Natural killer cell (primary cell): ENCODE measurements at regions not wholly inside any gene's neighbourhood (a gene's known extent, or its start where the extent isn't known, plus 50 kb on each side); places are given as distances from the start of the nearest gene placed in this dataset.

Source experiments
- ATAC-seq, 3 donors: fragments of 150-1000 bp in 2 of 3; fragments of 200-7000 bp in 1 of 3; cut with Tn5 transposase; 1 replicate in 1 of 3; 2 replicates in 2 of 3; pipeline ENCODE4 v1.10.0; 2021; ENCODE audit warnings: mild to moderate bottlenecking in 2 of 3, moderate library complexity in 2 of 3
- DNase-seq, 2 donors: peaks; one replicate each; pipeline versions ENCODE4 v3.0.0 to v3.0.0-alpha.2; 2013 to 2021; ENCODE audit warnings: mixed read lengths in 1 of 2
- H3K27ac ChIP-seq: one replicate; pipeline ENCODE4 v1.5.1; 2013; ENCODE audit warnings: mild to moderate bottlenecking, low read length
- H3K27me3 ChIP-seq: one replicate; pipeline ENCODE4 v1.6.1; 2013; ENCODE audit warnings: low read length; ENCODE audit not compliant: control insufficient read depth, insufficient read depth
- H3K36me3 ChIP-seq: one replicate; pipeline ENCODE4 v1.6.1; 2013; ENCODE audit warnings: low read length; ENCODE audit not compliant: control insufficient read depth, insufficient read depth
- H3K4me1 ChIP-seq: one replicate; pipeline ENCODE4 v1.6.1; 2013; ENCODE audit warnings: low read length; ENCODE audit not compliant: control insufficient read depth, insufficient read depth
- H3K4me3 ChIP-seq: one replicate; pipeline ENCODE4 v1.5.1; 2013; ENCODE audit warnings: low read length
- H3K9me3 ChIP-seq: one replicate; pipeline ENCODE4 v1.6.1; 2013; ENCODE audit warnings: low read length; ENCODE audit not compliant: control insufficient read depth, insufficient read depth
- H3K27ac Mint-ChIP-seq, 2 donors: one replicate each; pipeline ENCODE4 v1.8.0; 2022; ENCODE audit warnings: mild to moderate bottlenecking in 2 of 2, mixed read lengths in 2 of 2, moderate library complexity in 1 of 2
- H3K27me3 Mint-ChIP-seq, 2 donors: one replicate each; pipeline ENCODE4 v1.8.0; 2022; ENCODE audit warnings: low read depth in 2 of 2, mixed read lengths in 2 of 2
- H3K36me3 Mint-ChIP-seq: one replicate; pipeline ENCODE4 v1.8.0; 2022; ENCODE audit warnings: mixed read lengths
- H3K4me1 Mint-ChIP-seq, 2 donors: one replicate each; pipeline ENCODE4 v1.8.0; 2022; ENCODE audit warnings: mixed read lengths in 2 of 2
- H3K4me3 Mint-ChIP-seq: one replicate; pipeline ENCODE4 v1.8.0; 2022; ENCODE audit warnings: mild to moderate bottlenecking, moderate library complexity, mixed read lengths
- H3K9me3 Mint-ChIP-seq, 2 donors: one replicate each; pipeline ENCODE4 v1.8.0; 2022; ENCODE audit warnings: mixed read lengths in 2 of 2
- WGBS: methylation state at CpG from one replicate; pipeline ENCODE4 v1.1.7; 2013; ENCODE audit warnings: missing lambda C conversion rate; ENCODE audit not compliant: insufficient coverage; 5-methylcytosine and 5-hydroxymethylcytosine counted together
- intact Hi-C: fragments of 100-400 bp; cut with micrococcal nuclease; formaldehyde crosslinking; loops from one replicate; pipeline ENCODE4 v1.14.2; 2022
- TF ChIP-seq, protein P1 (sequence below): fragments of 200-600 bp; IDR thresholded peaks from one replicate; pipeline ENCODE4 v1.8.0; 2022; ENCODE audit warnings: antibody characterized with exemption

- TF ChIP-seq, protein P1, sequence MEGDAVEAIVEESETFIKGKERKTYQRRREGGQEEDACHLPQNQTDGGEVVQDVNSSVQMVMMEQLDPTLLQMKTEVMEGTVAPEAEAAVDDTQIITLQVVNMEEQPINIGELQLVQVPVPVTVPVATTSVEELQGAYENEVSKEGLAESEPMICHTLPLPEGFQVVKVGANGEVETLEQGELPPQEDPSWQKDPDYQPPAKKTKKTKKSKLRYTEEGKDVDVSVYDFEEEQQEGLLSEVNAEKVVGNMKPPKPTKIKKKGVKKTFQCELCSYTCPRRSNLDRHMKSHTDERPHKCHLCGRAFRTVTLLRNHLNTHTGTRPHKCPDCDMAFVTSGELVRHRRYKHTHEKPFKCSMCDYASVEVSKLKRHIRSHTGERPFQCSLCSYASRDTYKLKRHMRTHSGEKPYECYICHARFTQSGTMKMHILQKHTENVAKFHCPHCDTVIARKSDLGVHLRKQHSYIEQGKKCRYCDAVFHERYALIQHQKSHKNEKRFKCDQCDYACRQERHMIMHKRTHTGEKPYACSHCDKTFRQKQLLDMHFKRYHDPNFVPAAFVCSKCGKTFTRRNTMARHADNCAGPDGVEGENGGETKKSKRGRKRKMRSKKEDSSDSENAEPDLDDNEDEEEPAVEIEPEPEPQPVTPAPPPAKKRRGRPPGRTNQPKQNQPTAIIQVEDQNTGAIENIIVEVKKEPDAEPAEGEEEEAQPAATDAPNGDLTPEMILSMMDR, result no peak
- DNase-seq (peak in 1 of 2 donors; percentile 4), ATAC-seq (peak in 2 of 3 donors; percentile 38 to 61)
- Histone ChIP-seq H3K4me1 (peaks cover 7% of the 10 kb centered on the region), H3K36me3 (no peaks in the 10 kb centered on the region), H3K27ac (no peak overlapping the region), H3K27me3 (no peaks in the 10 kb centered on the region), H3K9me3 (no peaks in the 10 kb centered on the region), H3K4me3 (no peak overlapping the region)
- Mint-ChIP-seq H3K9me3 (no peaks in the 10 kb centered on the region), H3K4me3 (no peak overlapping the region), H3K4me1 (no peaks in the 10 kb centered on the region), H3K36me3 (no peaks in the 10 kb centered on the region), H3K27ac (no peak overlapping the region), H3K27me3 (peaks cover 0 to 2% of the 10 kb centered on the region in 2 donors)
- intact Hi-C loops, result no loop called here
- whole genome bisulfite sequencing, result 82% methylated on average over 2 of the region's 2 CpGs
These were observed 261.7 kb downstream of the CHRM3 start for GRCh38 chr1:239647964-239648632.

GRCh38 chr1:239655023-239655422 is 268.7 kb downstream of the CHRM3 start:
- Histone ChIP-seq H3K9me3 (no peaks in the 10 kb centered on the region), H3K27ac (no peak overlapping the region), H3K27me3 (no peaks in the 10 kb centered on the region), H3K4me1 (no peaks in the 10 kb centered on the region), H3K4me3 (no peak overlapping the region), H3K36me3 (no peaks in the 10 kb centered on the region)
- H3K36me3 Mint-ChIP-seq, result no peaks in the 10 kb centered on the region
- WGBS, result no CpG with 5 or more reads among the region's 2 CpGs
- intact Hi-C loops, result no loop called here
- peaks cover 0 to 7% of the 10 kb centered on the region in 2 donors for H3K27me3 Mint-ChIP-seq
- no peaks in the 10 kb centered on the region for H3K4me1 Mint-ChIP-seq
- H3K27ac Mint-ChIP-seq, result no peak overlapping the region
- ATAC-seq (no peak), DNase-seq (no peak)
- no peak overlapping the region for H3K4me3 Mint-ChIP-seq
- TF ChIP-seq, protein P1, result no peak
- H3K9me3 Mint-ChIP-seq, result no peaks in the 10 kb centered on the region

- 86% methylated on average over 1 of the region's 2 CpGs for WGBS
- Mint-ChIP-seq H3K4me1 (no peaks in the 10 kb centered on the region), H3K4me3 (no peak overlapping the region), H3K27ac (no peak overlapping the region), H3K9me3 (no peaks in the 10 kb centered on the region), H3K36me3 (no peaks in the 10 kb centered on the region), H3K27me3 (peaks cover 0 to 7% of the 10 kb centered on the region in 2 donors)
- Histone ChIP-seq H3K27me3 (no peaks in the 10 kb centered on the region), H3K36me3 (no peaks in the 10 kb centered on the region), H3K27ac (no peak overlapping the region), H3K4me3 (no peak overlapping the region), H3K4me1 (no peaks in the 10 kb centered on the region), H3K9me3 (no peaks in the 10 kb centered on the region)
- intact Hi-C loops, result no loop called here
- no peak for ATAC-seq
- no peak for DNase-seq
- TF ChIP-seq, protein P1, result no peak
These were observed 270.9 kb downstream of the CHRM3 start for GRCh38 chr1:239657291-239657690.

- Histone ChIP-seq H3K4me1 (no peaks in the 10 kb centered on the region), H3K9me3 (no peaks in the 10 kb centered on the region), H3K27ac (no peak overlapping the region), H3K36me3 (no peaks in the 10 kb centered on the region), H3K4me3 (no peak overlapping the region), H3K27me3 (no peaks in the 10 kb centered on the region)
- no peak for DNase-seq
- H3K27ac Mint-ChIP-seq, result no peak overlapping the region
- H3K36me3 Mint-ChIP-seq, result no peaks in the 10 kb centered on the region
- H3K4me1 Mint-ChIP-seq, result no peaks in the 10 kb centered on the region
- intact Hi-C loops, result no loop called here
- TF ChIP-seq, protein P1, result no peak
- 64% methylated on average over 3 of the region's 3 CpGs for WGBS
- H3K9me3 Mint-ChIP-seq, result no peaks in the 10 kb centered on the region
- no peak overlapping the region for H3K4me3 Mint-ChIP-seq
- ATAC-seq, result no peak
- peaks cover 0 to 5% of the 10 kb centered on the region in 2 donors for H3K27me3 Mint-ChIP-seq
These were observed 276.6 kb downstream of the CHRM3 start for GRCh38 chr1:239662950-239663349.
